ENCODE measurements at regions not wholly inside any gene's neighbourhood (a gene's known extent, or its start where the extent isn't known, plus 50 kb on each side); places are given as distances from the start of the nearest gene placed in this dataset.

DNA sequence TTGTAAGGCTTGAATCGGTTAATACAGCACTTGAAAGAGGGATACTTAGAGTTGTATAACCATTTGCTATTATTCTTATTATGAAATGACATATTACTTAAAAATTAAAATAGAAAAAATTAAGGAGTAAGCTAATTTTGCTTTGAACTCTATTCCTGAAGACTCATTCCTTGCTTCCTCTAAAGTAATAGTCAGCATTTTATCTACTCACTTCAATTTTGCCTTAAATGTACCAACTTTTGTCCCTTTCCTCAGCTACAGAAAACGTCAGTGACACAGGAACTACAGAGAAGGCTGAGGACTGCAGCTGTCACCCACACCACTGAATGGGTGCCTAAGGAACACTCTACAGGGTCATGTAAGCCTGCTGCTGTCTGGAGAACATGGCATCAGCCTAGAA lies 80.7 kb upstream of the OSR1 start:
- TF ChIP-seq, protein P1, sequence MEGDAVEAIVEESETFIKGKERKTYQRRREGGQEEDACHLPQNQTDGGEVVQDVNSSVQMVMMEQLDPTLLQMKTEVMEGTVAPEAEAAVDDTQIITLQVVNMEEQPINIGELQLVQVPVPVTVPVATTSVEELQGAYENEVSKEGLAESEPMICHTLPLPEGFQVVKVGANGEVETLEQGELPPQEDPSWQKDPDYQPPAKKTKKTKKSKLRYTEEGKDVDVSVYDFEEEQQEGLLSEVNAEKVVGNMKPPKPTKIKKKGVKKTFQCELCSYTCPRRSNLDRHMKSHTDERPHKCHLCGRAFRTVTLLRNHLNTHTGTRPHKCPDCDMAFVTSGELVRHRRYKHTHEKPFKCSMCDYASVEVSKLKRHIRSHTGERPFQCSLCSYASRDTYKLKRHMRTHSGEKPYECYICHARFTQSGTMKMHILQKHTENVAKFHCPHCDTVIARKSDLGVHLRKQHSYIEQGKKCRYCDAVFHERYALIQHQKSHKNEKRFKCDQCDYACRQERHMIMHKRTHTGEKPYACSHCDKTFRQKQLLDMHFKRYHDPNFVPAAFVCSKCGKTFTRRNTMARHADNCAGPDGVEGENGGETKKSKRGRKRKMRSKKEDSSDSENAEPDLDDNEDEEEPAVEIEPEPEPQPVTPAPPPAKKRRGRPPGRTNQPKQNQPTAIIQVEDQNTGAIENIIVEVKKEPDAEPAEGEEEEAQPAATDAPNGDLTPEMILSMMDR (IDR thresholded peaks at IDR 0.05) = no peak
- TF ChIP-seq POLR2A (IDR thresholded peaks at IDR 0.05) = no peak

All from adrenal gland (tissue), 5 donors.